Heart left ventricle (tissue), 16 donors: ENCODE measurements at regions not wholly inside any gene's neighbourhood (a gene's known extent, or its start where the extent isn't known, plus 50 kb on each side); places are given as distances from the start of the nearest gene placed in this dataset.

Source experiments
- ATAC-seq, 4 donors: fragments of 200-7000 bp; cut with Tn5 transposase; one replicate each; pipeline ENCODE4 v1.9.1; 2020 to 2022; ENCODE audit warnings: moderate library complexity in 4 of 4, mild to moderate bottlenecking in 3 of 4, moderate number of reproducible peaks in 1 of 4
- DNase-seq, 5 donors: peaks; one replicate each; pipeline ENCODE4 v3.0.0-alpha.2; 2020
- H3K27ac ChIP-seq, 12 donors: fragments of 200-600 bp; sonication (generic) in 4 of 12; one replicate each; pipeline versions ENCODE4 v1.5.0 to v1.8.0; 2016 to 2022; ENCODE audit warnings: mild to moderate bottlenecking in 2 of 12
- H3K27me3 ChIP-seq, 9 donors: fragments of 200-600 bp; sonication (generic) in 2 of 9; one replicate each; pipeline versions ENCODE4 v1.5.1 to v1.8.0; 2016 to 2022; ENCODE audit warnings: mild to moderate bottlenecking in 3 of 9
- H3K36me3 ChIP-seq, 9 donors: fragments of 200-600 bp; sonication (generic) in 2 of 9; one replicate each; pipeline versions ENCODE4 v1.5.0 to v1.8.0; 2018 to 2022; ENCODE audit warnings: mild to moderate bottlenecking in 2 of 9
- H3K4me1 ChIP-seq, 12 donors: fragments of 200-600 bp; sonication (generic) in 4 of 12; one replicate each; pipeline versions ENCODE4 v1.5.0 to v1.8.0; 2016 to 2022; ENCODE audit warnings: mild to moderate bottlenecking in 3 of 12
- H3K4me3 ChIP-seq, 12 donors: fragments of 200-600 bp; sonication (generic) in 4 of 12; one replicate each; pipeline versions ENCODE4 v1.5.0 to v1.8.0; 2017 to 2022; ENCODE audit warnings: mild to moderate bottlenecking in 9 of 12, moderate library complexity in 4 of 12
- H3K9me3 ChIP-seq, 12 donors: fragments of 200-600 bp; sonication (generic) in 4 of 12; one replicate each; pipeline versions ENCODE4 v1.5.0 to v1.8.0; 2016 to 2022; ENCODE audit warnings: mild to moderate bottlenecking in 1 of 12
- POLR2A ChIP-seq, 2 donors: fragments of 450-650 bp; IDR thresholded peaks; one replicate each; pipeline ENCODE4 v1.6.1; 2017; ENCODE audit warnings: antibody characterized with exemption in 2 of 2, mild to moderate bottlenecking in 2 of 2, moderate library complexity in 2 of 2
- WGBS, 4 donors: extraction: QIAGEN DNeasy Blood & Tissue Kit in 2 of 4; methylation state at CpG; one replicate each; pipeline versions ENCODE4 v1.1.5 to v1.1.7; 2013 to 2018; 5-methylcytosine and 5-hydroxymethylcytosine counted together
- intact Hi-C, 10 donors: fragments of 100-400 bp; cut with DNase I; formaldehyde crosslinking; loops; one replicate each; pipeline versions ENCODE4 v1.11.1 to v1.14.2; 2022
- TF ChIP-seq, protein P1 (sequence below), 12 donors: fragments of 200-600 bp; sonication (generic) in 4 of 12; IDR thresholded peaks; one replicate each; pipeline versions ENCODE4 v1.5.0 to v1.8.0; 2018 to 2022; ENCODE audit warnings: antibody characterized with exemption in 12 of 12, mild to moderate bottlenecking in 5 of 12
- donor health status: ischemic (EF 13 %, LVEDD 7.1; RV severe dilation, severe dysfunction).
- donor health status: healthy with polysubstance abuse.
- donor health status: DM: no; HTN: yes; CAD: no.
- donor health status: DM: no; HTN: no; CAD: no.
- donor health status: ischemic (EF 25% LVEDD 6.9; RV normal size, moderate dysfunction).
- donor health status: ischemic (EF 25% LVEDD 5.7; RV mildly dilated, moderate dysfunction).
- donor health status: healthy.
- donor health status: DM: yes; HTN: yes; CAD: no.
- donor health status: ischemic (EF 35%, LVEDD 5.7; RV mildly dilated, moderate dysfunction).
- donor health status: nonischemic (EF 11% LVEDD 7.7; RV severe dilation, severe dysfunction).
- donor health status: DM: yes; HTN: yes; CAD: no.
- donor health status: PGD.
- donor health status: ischemic (EF 29% LVEDD 5.4; RV normal size, mild dysfunction).
- donor health status: nonischemic (EF 23%, LVEDD 6.1; RV moderate dilation, normal function).

DNA sequence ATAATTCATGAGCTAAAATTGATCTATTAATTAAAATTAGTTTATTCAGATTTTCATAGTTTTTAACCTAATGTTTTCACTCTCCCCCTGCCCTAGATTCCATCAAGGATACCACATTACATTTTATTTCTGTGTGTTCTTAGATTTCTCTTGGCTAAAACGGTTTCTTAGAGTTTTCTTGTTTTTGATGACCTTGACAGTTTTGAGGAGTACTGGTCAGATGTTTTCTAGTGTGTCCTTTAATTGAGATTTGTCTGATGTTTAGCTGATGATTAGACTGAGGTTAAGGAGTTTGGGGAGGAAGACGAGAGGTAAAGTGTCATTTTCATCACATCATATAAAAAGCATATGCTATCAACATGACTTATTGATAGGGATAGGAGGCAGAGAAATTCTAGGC is 475.9 kb downstream of the SQOR start:
- Histone ChIP-seq H3K4me3 (no peak overlapping the region), H3K27me3 (no peaks in the 10 kb centered on the region), H3K9me3 (peaks cover 0 to 3% (median 0%) of the 10 kb centered on the region in 12 donors), H3K36me3 (no peaks in the 10 kb centered on the region), H3K4me1 (no peaks in the 10 kb centered on the region), H3K27ac (no peak overlapping the region)
- no peak for DNase-seq
- intact Hi-C loops: no loop called here
- TF ChIP-seq POLR2A (IDR thresholded peaks at IDR 0.05): no peak
- TF ChIP-seq, protein P1, sequence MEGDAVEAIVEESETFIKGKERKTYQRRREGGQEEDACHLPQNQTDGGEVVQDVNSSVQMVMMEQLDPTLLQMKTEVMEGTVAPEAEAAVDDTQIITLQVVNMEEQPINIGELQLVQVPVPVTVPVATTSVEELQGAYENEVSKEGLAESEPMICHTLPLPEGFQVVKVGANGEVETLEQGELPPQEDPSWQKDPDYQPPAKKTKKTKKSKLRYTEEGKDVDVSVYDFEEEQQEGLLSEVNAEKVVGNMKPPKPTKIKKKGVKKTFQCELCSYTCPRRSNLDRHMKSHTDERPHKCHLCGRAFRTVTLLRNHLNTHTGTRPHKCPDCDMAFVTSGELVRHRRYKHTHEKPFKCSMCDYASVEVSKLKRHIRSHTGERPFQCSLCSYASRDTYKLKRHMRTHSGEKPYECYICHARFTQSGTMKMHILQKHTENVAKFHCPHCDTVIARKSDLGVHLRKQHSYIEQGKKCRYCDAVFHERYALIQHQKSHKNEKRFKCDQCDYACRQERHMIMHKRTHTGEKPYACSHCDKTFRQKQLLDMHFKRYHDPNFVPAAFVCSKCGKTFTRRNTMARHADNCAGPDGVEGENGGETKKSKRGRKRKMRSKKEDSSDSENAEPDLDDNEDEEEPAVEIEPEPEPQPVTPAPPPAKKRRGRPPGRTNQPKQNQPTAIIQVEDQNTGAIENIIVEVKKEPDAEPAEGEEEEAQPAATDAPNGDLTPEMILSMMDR (IDR thresholded peaks at IDR 0.05): no peak
- WGBS, 4 donors: 60 to 70% (median 65%) methylated on average over 2 of the region's 2 CpGs
- no peak for ATAC-seq

DNA sequence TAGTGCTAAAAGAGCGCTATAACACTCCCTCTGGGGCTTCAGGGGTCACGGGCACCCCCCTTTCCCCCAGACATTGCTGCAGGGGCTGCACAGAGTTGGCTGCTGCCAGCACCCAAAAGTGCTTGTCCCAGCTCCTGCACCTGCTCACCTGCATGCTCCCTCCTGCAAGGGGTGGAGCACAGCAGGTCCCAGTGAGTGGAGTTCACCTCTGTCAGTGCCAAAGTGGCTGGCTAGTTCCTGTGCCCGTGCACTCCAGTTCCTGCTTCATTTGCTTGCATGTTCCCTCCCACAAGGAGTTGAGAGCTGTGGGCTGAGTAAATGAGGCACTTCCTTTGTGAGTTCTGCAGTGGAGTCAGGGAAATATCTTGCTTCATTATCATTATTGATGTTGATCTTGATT is 476.9 kb downstream of the SQOR start:
- intact Hi-C loops: no loop called here
- WGBS, 4 donors: 66 to 81% (median 73%) methylated on average over 3 of the region's 3 CpGs
- Histone ChIP-seq H3K36me3 (no peaks in the 10 kb centered on the region), H3K27me3 (no peaks in the 10 kb centered on the region), H3K9me3 (peaks cover 0 to 5% (median 0%) of the 10 kb centered on the region in 12 donors), H3K4me3 (no peak overlapping the region), H3K27ac (no peak overlapping the region), H3K4me1 (no peaks in the 10 kb centered on the region)
- no peak for ATAC-seq
- no peak for TF ChIP-seq POLR2A (IDR thresholded peaks at IDR 0.05)
- TF ChIP-seq, protein P1 (IDR thresholded peaks at IDR 0.05): no peak
- DNase-seq: no peak

DNA sequence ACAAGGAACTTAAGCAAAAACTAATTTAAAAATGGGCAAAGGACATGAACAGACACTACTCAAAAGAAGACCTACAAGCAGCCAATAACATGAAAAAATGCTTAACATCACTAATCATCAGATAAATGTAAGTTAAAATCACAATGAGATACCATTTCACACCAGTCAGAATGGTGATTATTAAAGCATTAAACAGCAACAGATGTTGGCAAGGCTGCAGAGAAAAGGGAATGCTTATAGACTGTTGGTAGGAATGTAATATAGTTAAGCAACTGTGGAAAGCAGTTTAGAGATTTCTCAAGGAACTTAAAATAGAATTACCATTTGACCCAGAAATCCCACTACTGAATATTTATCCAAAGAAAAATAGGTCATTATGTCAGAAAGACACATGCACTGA is 482.2 kb downstream of the SQOR start:
- TF ChIP-seq, protein P1 (IDR thresholded peaks at IDR 0.05): no peak
- no peak for TF ChIP-seq POLR2A (IDR thresholded peaks at IDR 0.05)
- H3K4me3 ChIP-seq: no peak overlapping the region
- DNase-seq (no peak), ATAC-seq (no peak)
- peaks cover 0 to 14% (median 0%) of the 10 kb centered on the region in 12 donors for H3K9me3 ChIP-seq
- intact Hi-C loops: no loop called here
- no peaks in the 10 kb centered on the region for H3K4me1 ChIP-seq
- H3K27me3 ChIP-seq: no peaks in the 10 kb centered on the region
- H3K36me3 ChIP-seq: no peaks in the 10 kb centered on the region
- H3K27ac ChIP-seq: no peak overlapping the region

DNA sequence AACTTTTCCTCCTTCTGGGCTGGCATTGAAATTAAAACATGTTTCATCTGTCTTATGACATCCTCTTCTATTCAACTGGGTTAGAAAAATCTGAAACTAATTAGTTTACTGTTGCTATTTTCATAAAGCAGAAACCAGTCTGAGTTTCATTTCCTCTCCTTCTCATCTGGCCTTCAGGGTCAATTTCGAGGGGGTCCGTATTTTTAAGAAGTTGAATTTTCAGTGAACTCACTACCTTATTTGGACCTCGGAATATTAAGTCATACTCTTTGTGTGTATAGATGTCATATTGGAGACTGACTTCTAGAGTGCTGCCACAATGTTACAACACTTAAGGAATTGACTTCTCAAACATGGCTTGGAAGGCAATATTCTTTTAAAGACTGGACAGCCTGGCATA is 485.9 kb downstream of the SQOR start:
- no peak overlapping the region for H3K4me3 ChIP-seq
- no peak for DNase-seq
- H3K4me1 ChIP-seq: no peaks in the 10 kb centered on the region
- 90 to 94% (median 92%) methylated on average over 3 of the region's 3 CpGs for WGBS, 4 donors
- no peaks in the 10 kb centered on the region for H3K36me3 ChIP-seq
- H3K27me3 ChIP-seq: no peaks in the 10 kb centered on the region
- peaks cover 0 to 43% (median 16%) of the 10 kb centered on the region in 12 donors for H3K9me3 ChIP-seq
- TF ChIP-seq, protein P1 (IDR thresholded peaks at IDR 0.05): no peak
- no peak for TF ChIP-seq POLR2A (IDR thresholded peaks at IDR 0.05)
- intact Hi-C loops: no loop called here
- no peak for ATAC-seq
- no peak overlapping the region for H3K27ac ChIP-seq
